ENCODE measurements at regions not wholly inside any gene's neighbourhood (a gene's known extent, or its start where the extent isn't known, plus 50 kb on each side); places are given as distances from the start of the nearest gene placed in this dataset.

DNA sequence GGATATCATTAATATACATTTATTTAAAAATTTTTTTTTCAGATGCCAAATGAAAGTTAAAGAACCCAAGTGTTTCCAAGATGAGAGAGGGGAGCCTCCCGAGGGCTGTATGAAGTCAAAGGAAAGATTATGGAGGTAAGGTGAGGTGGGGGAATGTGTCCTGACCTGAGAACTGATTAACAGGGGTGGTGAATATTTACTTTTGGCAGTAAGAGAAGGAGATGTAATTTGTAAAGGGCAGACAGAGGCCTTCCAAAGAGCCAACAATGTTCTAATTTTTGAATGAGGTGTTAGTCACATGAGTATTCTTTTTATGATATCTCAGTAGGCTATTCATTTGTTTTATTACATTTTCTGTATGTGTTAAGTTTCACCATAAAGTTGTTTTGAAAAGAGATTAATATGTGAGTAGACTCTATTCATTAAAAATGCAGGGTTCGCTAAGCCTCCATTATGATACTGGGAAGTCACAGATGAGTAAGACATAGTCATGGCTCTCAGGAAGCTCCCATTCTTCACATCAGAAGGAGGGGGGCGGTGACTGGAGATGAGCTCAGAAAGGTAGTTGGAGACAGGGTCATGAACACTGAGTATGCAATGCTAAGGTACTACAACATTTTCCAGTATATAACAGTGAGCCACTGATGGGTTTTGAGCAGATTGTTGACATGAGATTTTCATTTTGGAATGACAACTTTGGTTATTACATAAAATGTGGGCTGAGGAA lies 62.4 kb upstream of the TNFSF18 start:
- TF ChIP-seq, protein P1, sequence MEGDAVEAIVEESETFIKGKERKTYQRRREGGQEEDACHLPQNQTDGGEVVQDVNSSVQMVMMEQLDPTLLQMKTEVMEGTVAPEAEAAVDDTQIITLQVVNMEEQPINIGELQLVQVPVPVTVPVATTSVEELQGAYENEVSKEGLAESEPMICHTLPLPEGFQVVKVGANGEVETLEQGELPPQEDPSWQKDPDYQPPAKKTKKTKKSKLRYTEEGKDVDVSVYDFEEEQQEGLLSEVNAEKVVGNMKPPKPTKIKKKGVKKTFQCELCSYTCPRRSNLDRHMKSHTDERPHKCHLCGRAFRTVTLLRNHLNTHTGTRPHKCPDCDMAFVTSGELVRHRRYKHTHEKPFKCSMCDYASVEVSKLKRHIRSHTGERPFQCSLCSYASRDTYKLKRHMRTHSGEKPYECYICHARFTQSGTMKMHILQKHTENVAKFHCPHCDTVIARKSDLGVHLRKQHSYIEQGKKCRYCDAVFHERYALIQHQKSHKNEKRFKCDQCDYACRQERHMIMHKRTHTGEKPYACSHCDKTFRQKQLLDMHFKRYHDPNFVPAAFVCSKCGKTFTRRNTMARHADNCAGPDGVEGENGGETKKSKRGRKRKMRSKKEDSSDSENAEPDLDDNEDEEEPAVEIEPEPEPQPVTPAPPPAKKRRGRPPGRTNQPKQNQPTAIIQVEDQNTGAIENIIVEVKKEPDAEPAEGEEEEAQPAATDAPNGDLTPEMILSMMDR (IDR thresholded peaks at IDR 0.05; ENCODE audit: insufficient read depth, low read length), result no peak
- no peak for TF ChIP-seq POLR2AphosphoS5 (IDR thresholded peaks at IDR 0.05; ENCODE audit: low read depth)
- TF ChIP-seq, protein P2, sequence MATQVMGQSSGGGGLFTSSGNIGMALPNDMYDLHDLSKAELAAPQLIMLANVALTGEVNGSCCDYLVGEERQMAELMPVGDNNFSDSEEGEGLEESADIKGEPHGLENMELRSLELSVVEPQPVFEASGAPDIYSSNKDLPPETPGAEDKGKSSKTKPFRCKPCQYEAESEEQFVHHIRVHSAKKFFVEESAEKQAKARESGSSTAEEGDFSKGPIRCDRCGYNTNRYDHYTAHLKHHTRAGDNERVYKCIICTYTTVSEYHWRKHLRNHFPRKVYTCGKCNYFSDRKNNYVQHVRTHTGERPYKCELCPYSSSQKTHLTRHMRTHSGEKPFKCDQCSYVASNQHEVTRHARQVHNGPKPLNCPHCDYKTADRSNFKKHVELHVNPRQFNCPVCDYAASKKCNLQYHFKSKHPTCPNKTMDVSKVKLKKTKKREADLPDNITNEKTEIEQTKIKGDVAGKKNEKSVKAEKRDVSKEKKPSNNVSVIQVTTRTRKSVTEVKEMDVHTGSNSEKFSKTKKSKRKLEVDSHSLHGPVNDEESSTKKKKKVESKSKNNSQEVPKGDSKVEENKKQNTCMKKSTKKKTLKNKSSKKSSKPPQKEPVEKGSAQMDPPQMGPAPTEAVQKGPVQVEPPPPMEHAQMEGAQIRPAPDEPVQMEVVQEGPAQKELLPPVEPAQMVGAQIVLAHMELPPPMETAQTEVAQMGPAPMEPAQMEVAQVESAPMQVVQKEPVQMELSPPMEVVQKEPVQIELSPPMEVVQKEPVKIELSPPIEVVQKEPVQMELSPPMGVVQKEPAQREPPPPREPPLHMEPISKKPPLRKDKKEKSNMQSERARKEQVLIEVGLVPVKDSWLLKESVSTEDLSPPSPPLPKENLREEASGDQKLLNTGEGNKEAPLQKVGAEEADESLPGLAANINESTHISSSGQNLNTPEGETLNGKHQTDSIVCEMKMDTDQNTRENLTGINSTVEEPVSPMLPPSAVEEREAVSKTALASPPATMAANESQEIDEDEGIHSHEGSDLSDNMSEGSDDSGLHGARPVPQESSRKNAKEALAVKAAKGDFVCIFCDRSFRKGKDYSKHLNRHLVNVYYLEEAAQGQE (IDR thresholded peaks at IDR 0.05; ENCODE audit: insufficient replicate concordance, low read depth), result no peak

All from HL-60 (cell line).